NCI-H460 (cell line): ENCODE measurements at regions not wholly inside any gene's neighbourhood (a gene's known extent, or its start where the extent isn't known, plus 50 kb on each side); places are given as distances from the start of the nearest gene placed in this dataset.

ENCODE experiments used
- DNase-seq: peaks from one replicate; pipeline ENCODE4 v3.0.0-alpha.2; 2016; ENCODE audit warnings: low read depth; ENCODE audit errors: extremely low read depth

- no peak for DNase-seq
Observed at GRCh38 chr1:25106976-25107642, 125.2 kb downstream of the SYF2 start.

- DNase-seq, result no peak
Observed at GRCh38 chr1:25106352-25106751, 126.0 kb downstream of the SYF2 start.

DNA sequence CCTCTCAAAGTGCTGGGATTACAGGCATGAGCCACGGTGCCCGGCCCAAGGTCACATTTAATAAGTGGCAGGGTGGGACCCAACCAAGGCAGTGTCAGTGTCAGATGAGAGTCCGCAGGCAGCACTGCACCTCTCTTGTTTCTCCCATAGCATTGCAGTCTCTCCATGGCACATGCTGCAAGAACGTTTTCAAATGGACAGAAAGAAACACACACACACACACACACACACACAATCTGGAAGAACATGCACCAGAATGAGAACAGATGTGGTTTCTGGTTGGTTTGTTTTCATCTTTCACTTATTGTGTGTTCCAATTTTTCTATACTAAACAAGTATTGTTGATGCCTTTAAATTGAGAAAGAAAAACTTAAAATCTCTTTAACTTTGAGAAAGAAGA, 126.5 kb downstream of the SYF2 start:
- no peak for DNase-seq

DNA sequence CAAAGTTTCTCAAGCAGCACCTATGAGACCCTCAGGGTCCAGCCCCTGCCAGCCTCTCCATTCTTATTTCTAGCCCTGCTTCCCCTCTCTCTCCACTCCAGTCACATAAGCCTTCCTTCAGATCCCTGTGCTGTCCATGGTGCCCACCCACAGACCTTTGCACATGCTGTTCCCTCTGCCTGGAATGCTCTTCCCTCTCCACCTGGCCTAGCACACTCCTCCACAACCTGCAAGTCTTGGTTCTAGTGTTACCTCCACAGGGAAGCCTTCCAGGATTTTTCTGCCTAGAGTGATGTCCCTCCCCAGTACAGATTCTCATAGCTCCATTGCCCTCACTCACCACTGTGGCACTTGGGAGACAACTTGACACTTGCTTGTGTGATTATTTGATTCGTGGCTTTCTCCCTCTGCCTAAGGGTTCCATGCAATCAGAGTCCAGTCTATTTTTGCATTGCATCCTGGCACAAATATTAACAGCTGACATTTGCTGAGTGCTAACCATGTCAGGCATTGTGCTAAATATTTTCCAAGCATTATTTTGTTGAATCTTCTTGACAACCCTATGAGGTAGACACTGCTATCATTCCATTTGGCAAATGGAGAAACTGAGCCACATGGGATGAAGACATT, 127.3 kb downstream of the SYF2 start:
- no peak for DNase-seq

GRCh38 chr1:25103164-25103795, 129.0 kb downstream of the SYF2 start:
- DNase-seq, result no peak

DNA sequence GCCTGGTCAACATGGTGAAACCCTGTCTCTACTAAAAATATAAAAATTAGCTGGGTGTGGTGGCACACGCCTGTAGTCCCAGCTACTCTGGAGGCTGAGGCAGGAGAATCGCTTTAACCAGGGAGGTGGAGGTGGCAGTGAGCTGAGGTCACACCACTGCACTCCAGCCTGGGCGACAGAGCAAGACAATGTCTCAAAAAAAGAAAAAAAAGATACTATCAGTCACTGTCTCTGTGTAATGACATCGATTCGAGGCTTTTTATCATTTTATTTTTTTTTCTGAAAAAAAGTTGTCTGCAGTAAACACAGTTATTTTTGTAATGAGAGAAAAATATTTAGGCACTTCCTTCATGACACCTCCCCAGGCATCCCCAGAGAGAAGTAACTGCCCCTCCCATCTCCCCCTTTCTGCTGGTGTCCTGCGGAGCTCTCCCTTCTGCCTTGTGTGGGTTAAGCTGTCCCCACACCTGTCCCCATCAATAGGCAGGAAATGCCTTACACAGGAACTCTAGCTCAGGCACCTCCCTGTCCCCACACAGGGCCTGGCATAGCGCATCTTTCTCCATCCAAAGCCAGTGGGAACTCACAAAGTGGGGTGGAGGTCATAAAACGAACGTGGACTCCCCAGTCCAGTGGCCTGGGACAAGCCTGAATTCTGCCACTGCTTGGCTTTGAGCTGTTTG, 132.0 kb downstream of the SYF2 start:
- no peak for DNase-seq

DNA sequence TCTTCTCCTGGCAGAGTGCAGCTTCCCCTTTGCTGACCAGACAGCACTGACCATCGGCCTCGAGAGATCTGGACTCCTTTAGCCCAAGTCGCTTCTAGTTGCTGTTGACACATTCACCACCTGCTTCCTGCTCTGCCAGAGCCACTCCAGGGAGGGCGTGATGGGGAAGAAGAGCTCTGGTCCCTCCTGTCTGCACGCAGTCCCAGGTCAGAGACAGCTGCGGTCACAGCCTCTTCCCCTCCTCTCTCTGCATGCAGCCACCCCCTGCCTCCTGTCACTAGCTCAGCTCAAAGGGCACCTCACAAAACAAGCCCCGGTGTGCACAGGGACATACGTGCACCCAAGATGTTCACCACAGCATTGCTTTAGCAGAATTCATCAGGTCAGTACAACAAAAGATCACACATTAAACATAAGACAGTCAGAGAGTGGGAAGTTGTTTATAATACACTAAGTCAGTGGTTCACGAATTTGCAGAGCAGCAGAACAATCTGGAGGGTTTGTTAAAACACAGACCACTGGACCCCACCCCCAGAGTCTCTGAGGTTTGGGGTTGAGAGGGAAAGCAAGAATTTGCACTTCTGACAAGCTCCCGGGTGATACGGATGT, 132.9 kb downstream of the SYF2 start:
- DNase-seq, result no peak

- DNase-seq, result no peak
Observed at GRCh38 chr1:25098717-25099116, 133.6 kb downstream of the SYF2 start.

DNA sequence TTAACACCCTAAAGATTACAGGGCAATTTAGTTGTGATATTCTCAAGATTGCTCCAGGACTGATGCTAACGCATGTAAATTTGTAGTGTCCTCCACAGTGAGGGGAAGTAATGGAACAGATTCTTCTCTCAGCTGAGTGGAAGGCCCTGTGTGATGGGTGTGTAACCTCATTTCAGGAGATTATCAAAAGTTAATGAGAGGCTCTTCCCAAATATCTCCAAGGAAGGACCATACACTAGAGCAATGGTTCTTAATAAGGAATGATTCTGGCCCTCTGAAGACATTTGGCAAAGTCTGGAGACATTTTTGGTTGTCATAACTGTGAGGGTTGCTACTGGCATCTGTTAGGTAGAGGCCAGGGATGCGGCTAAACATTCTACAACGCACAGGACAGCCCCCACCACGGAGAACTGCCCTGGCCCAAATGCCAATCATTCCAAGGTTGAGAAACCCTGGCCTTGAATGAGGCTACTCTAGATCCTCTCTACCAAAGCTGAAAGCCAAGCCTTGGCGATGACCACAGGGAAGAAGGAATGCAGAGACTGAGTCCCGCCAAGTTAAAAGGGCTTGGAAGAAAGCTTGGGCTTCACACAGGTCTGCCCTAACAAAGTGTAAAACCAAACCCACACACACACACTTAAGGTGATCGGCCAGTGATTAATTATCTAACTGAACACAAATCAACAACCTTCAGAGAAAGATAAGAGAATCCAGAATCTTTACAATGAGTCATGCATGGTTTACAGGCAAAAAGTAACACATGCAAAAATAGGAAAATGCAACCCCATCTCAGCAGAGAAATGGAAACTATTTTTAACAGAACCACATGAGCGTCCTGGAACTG, 135.8 kb downstream of the SYF2 start:
- no peak for DNase-seq

DNA sequence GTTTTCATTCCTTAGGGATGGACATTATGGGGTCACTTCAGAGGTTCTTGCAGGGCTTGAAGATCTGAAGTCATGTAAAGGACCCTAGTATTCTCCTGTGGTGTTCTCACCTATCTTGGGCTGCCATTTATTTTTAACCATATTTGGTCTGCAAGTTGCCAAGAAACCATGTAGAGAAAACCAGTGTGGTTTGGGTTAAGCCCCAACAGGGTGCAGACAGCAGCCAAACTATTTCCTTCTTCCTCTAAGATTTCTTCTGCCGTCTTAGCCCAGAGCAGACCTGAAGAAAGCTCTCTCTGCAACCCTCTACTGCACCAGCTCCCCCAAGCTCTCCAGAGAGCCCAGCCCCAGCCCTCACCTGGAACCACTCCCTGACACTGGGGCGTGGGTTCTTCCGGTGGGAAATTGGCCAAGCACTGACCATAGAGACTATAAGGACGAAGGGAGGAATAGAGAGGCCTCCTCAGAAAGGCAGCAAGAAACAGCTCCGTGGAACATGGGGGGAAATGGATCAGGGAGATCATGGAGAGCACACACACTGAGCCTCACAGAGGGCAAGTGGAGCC, 136.6 kb downstream of the SYF2 start:
- DNase-seq, result no peak

DNA sequence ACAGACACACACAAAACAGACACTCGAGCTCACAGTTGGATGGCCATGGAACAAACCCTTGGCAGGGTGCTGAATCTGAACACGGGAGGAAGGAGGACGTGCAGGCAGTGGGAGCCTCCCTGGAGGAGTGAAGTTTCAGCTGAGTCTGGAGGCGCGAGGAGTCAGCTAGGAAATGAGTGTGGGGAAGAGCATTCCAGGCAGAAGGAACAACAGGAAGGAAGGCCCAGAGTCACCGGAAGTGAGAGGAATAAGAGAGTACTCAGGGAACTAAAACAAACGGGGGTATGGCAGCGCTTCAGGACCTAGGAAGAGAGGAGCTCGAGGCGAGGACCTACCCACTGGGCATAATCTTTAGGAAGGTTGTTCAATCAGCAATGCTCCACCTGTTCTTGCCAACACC, 137.3 kb downstream of the SYF2 start:
- DNase-seq, result no peak

GRCh38 chr1:25094229-25094628, 138.1 kb downstream of the SYF2 start:
- no peak for DNase-seq

DNA sequence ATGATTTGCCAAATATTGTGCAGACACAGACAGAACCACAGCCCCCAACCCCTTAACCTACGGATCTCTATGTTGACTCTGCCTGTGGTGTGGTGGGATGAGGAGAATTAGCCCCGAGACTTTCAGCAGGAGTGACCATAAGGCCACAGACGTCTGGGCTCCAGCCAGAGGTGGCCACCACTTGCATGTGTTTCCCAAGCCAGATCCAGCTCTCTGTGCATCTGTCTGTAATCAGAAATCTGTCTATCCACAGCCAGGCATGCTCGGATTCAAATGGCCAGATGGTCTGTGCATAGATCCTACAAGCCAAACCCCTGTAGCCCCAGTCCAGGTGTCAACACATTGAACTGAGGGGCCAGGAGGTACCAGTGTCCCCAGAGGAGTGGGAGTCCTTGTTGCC, 140.6 kb downstream of the SYF2 start:
- no peak for DNase-seq

GRCh38 chr1:25090707-25091422, 141.4 kb downstream of the SYF2 start:
- no peak for DNase-seq

DNA sequence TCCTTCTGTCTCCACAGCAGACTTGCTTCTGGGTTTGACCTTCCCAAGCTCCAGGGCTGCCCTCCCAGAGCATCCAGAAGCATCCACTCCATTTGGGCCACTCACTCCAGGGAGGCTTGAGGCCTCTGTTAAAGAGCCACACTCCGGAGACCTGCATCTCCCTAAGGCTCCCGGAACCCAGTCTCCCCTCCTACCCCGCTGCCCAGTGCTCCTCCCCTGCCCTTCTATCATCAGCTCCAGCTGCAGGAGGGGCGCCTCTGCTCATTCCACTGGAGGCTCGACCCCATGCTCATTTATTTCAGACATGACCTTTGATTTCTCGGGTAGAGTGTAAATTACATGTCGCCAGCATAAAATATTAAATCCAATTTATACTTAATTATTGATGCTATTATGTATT, 142.5 kb downstream of the SYF2 start:
- no peak for DNase-seq

GRCh38 chr1:25088946-25089345, 143.4 kb downstream of the SYF2 start:
- DNase-seq, result no peak

DNA sequence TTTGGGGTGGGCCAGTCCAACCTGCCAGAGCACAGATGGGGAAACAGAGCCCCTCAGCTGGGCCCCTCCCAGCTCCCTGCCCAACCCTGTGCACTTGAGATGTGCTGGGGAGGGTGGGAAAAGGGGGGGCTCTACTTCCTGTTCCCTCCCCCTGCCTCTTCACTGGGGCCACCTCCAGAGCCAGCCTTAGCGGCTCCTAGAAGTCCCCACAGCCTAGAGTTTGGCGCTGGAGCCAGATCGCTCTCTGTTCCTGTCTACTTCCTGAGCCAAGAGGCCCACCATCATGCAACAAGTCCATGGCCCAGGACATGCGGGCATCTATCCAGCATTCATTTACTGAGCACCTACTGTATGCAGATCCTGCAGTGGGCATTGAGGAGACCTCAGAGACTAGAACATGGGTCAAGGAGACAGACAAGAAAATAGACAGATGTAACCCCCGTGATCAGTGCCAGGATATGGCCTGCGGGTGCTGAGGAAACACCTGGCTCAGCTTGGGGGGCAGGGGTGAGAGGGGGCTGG, 144.1 kb downstream of the SYF2 start:
- no peak for DNase-seq

DNA sequence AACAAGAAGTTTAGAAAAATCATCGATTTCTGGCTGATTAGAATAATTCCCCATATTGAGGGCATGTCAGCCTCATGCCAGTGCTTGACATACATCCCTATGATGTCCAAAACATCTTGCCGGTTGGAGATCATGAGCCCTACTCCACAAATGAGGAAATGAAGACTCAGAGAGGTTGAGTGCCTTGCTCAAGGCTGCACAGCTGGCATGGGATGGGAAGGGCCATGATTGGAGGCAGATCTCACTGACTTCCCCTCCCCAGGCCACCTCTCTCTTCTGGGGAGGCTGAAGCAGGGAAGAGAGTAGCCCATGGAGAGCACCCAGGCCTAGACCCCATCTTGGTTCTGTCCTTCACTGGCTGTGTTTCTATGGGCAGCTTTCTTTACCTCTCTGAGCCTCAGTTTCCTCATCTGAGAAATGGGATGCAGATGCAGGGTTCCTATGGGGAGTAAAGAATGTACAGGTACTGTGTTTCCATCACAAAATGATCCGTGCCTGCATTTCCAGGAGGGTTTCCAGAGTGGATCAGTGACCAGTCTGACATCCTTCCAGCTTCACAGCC, 145.7 kb downstream of the SYF2 start:
- no peak for DNase-seq

DNA sequence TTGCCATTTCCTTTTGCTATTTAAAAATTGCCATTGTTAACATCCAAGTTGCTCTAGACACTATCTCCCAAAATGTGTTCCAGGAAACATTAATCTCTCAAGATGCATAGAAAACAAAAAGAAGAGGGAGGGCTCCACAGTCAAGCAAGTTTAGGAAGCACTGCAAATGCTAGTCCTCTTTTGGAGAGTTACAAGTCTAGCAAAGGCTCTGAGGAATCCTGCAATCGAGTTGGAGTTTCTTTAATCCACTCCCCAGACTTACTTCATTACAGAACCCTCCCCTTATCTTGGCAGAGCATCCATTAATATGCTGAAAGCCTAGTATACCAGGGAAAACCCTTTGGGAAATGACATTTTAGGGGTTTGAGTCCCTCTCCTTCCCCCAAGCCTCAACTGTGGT, 147.9 kb downstream of the SYF2 start:
- no peak for DNase-seq
